Activated B cell treated with CpG ODN at 0.5 μM for 24 hours (primary cell): ENCODE measurements at regions not wholly inside any gene's neighbourhood (a gene's known extent, or its start where the extent isn't known, plus 50 kb on each side); places are given as distances from the start of the nearest gene placed in this dataset.

Source experiments
- ATAC-seq: fragments of 200-7000 bp; cut with Tn5 transposase; one replicate; pipeline ENCODE4 v1.10.0; 2021; ENCODE audit warnings: low read depth, mild to moderate bottlenecking, moderate library complexity
- CTCF ChIA-PET: fragments of 350-600 bp; sonication (Branson Sonifier 250); formaldehyde crosslinking; loops from one replicate; lab custom pipeline; 2021; ENCODE audit warnings: antibody characterized with exemption; lab: Charles Lee
- POLR2A ChIA-PET: fragments of 350-600 bp; sonication (Branson Sonifier 250); formaldehyde crosslinking; loops from one replicate; lab custom pipeline; 2021; ENCODE audit warnings: antibody characterized with exemption; lab: Charles Lee
- DNase-seq: peaks from one replicate; pipeline ENCODE4 v3.0.0; 2022
- H3K27ac Mint-ChIP-seq: one replicate; pipeline ENCODE4 v1.8.0; 2020; ENCODE audit warnings: mixed read lengths
- H3K27me3 Mint-ChIP-seq: one replicate; pipeline ENCODE4 v1.8.0; 2021; ENCODE audit warnings: mixed read lengths
- H3K36me3 Mint-ChIP-seq: one replicate; pipeline ENCODE4 v1.8.0; 2021; ENCODE audit warnings: low read depth, mixed read lengths
- H3K4me1 Mint-ChIP-seq: one replicate; pipeline ENCODE4 v1.8.0; 2021; ENCODE audit warnings: mixed read lengths
- H3K4me3 Mint-ChIP-seq: one replicate; pipeline ENCODE4 v1.8.0; 2020; ENCODE audit warnings: mild to moderate bottlenecking, mixed read lengths
- H3K9me3 Mint-ChIP-seq: one replicate; pipeline ENCODE4 v1.8.0; 2020; ENCODE audit warnings: mixed read lengths
- CTCF ChIP-seq: fragments of 200-600 bp; IDR thresholded peaks from one replicate; pipeline ENCODE4 v1.8.0; 2022; ENCODE audit warnings: antibody characterized with exemption, mild to moderate bottlenecking
- intact Hi-C: fragments of 100-400 bp; cut with micrococcal nuclease; formaldehyde crosslinking; loops from one replicate; pipeline ENCODE4 v1.15.1; 2024

DNA sequence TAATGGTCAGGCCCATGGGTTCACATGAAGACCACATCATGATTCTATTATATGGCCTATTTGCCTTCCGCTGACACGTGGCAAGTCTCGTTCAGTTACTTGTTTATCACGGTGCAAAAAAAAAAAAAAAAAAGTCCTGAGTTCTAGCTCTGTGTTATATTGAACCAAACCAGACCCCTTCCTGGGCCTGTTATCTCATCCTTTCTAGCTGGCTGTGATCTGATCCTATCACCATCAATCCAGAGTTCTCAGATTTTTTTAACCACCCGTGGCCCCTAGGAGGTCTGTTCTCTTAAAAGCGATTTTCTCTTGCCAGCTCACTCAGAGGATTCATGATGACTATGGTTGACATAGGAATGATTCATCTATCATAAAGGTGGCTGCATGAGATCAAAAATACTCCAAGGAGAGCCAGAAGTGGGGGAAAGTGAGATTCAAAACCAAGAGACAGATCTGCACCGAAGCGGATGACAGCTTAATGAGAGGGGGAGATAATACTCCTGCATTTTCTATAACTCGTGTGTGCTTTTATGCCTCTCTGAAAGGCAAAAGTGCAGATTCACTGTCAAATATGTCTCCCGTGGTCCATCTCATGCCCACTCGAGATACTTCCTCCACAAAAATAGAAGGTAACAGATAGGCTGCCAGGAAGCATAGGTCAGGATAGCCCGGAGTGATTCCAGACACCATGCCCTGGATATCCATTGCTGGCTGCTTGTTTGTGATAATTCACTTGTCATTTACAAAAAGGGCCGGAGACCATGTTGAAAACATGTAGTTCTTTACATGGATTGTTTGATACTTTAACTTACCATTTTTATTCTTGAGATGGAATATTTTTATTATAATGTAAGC is 505.7 kb upstream of the KLHL29 start:
- Mint-ChIP-seq H3K4me3 (no peak overlapping the region), H3K27me3 (no peaks in the 10 kb centered on the region), H3K27ac (no peak overlapping the region), H3K9me3 (peaks cover 7% of the 10 kb centered on the region), H3K36me3 (no peaks in the 10 kb centered on the region), H3K4me1 (no peaks in the 10 kb centered on the region)
- no peak for TF ChIP-seq CTCF
- DNase-seq = no peak
- POLR2A ChIA-PET = no interaction called here
- CTCF ChIA-PET = no interaction called here
- no peak for ATAC-seq
- intact Hi-C loops = no loop called here

GRCh38 chr2:22880161-22880560 is 504.8 kb upstream of the KLHL29 start:
- intact Hi-C loops = no loop called here

GRCh38 chr2:22882011-22882410 is 503.0 kb upstream of the KLHL29 start:
- ChIA-PET POLR2A (no interaction called here), CTCF (no interaction called here)
- H3K36me3 Mint-ChIP-seq = no peaks in the 10 kb centered on the region
- peaks cover 3% of the 10 kb centered on the region for H3K9me3 Mint-ChIP-seq
- no peak for TF ChIP-seq CTCF
- no peaks in the 10 kb centered on the region for H3K27me3 Mint-ChIP-seq
- no peak overlapping the region for H3K4me3 Mint-ChIP-seq
- intact Hi-C loops = no loop called here
- H3K4me1 Mint-ChIP-seq = no peaks in the 10 kb centered on the region
- ATAC-seq = no peak
- no peak overlapping the region for H3K27ac Mint-ChIP-seq
- no peak for DNase-seq

More at GRCh38 chr2:22880161-22880560, 504.8 kb upstream of the KLHL29 start:
- no peaks in the 10 kb centered on the region for H3K27me3 Mint-ChIP-seq
- no peaks in the 10 kb centered on the region for H3K4me1 Mint-ChIP-seq
- no peaks in the 10 kb centered on the region for H3K36me3 Mint-ChIP-seq
- ChIA-PET POLR2A (no interaction called here), CTCF (no interaction called here)
- no peak for TF ChIP-seq CTCF
- DNase-seq = no peak
- H3K4me3 Mint-ChIP-seq = no peak overlapping the region
- H3K27ac Mint-ChIP-seq = no peak overlapping the region
- peaks cover 7% of the 10 kb centered on the region for H3K9me3 Mint-ChIP-seq
- ATAC-seq = no peak

DNA sequence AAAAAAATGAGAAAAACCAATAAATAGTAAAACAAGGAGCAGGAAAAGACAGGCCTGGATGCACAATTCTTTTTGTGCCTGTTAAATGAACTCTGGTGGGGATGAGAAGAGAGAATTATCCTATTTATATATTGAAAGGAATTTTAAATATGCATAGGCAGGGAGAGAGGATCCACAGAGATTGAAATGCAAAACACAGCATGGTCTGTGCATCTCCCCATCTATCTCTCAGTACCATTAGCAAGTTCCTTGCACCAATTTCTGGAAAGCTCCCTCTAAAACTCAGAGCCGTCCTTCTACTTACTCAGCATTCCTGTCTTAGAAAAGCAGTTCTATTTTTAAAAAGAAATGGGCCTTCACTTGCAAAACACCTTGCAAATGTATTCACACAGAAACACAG is 502.3 kb upstream of the KLHL29 start:
- H3K4me3 Mint-ChIP-seq = no peak overlapping the region
- no peak for ATAC-seq
- H3K4me1 Mint-ChIP-seq = no peaks in the 10 kb centered on the region
- H3K27ac Mint-ChIP-seq = no peak overlapping the region
- no peaks in the 10 kb centered on the region for H3K27me3 Mint-ChIP-seq
- ChIA-PET CTCF (no interaction called here), POLR2A (no interaction called here)
- TF ChIP-seq CTCF = no peak
- H3K9me3 Mint-ChIP-seq = peaks cover 3% of the 10 kb centered on the region
- H3K36me3 Mint-ChIP-seq = no peaks in the 10 kb centered on the region
- DNase-seq = no peak
- intact Hi-C loops = no loop called here

DNA sequence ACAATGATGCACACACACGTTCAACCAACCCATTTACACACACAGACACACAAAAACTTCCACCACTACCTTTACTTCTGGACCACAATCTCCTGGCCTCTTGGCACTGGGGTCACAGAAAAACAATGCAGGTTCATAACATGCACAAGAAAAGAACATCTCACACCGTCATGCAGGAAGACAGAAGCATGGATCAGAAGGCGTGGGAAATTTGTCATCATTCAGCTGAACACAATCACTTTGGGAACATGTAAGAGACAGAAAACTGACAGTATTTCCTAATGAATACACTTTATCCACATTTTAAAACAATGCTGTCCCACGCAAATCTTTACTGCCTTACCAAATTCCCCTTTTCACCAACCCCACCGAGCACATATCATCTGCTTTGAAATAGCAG is 501.9 kb upstream of the KLHL29 start:
- Mint-ChIP-seq H3K4me3 (no peak overlapping the region), H3K9me3 (peaks cover 3% of the 10 kb centered on the region), H3K36me3 (no peaks in the 10 kb centered on the region), H3K27me3 (no peaks in the 10 kb centered on the region), H3K27ac (no peak overlapping the region), H3K4me1 (no peaks in the 10 kb centered on the region)
- ATAC-seq = no peak
- no peak for TF ChIP-seq CTCF
- CTCF ChIA-PET = no interaction called here
- DNase-seq = no peak
- intact Hi-C loops = no loop called here
- POLR2A ChIA-PET = no interaction called here
